WTC11 (cell line): ENCODE measurements at regions not wholly inside any gene's neighbourhood (a gene's known extent, or its start where the extent isn't known, plus 50 kb on each side); places are given as distances from the start of the nearest gene placed in this dataset.

Experiments
- CTCF ChIP-seq: fragments of 200-600 bp; IDR thresholded peaks from 2 replicates; pipeline ENCODE4 v1.8.0; 2022; ENCODE audit warnings: antibody characterized with exemption
- FOXJ3 ChIP-seq: sonication (generic); formaldehyde crosslinking; IDR thresholded peaks from 2 replicates; pipeline ENCODE4 v1.9.0; 2021; ENCODE audit warnings: missing genetic modification reagents, mild to moderate bottlenecking, borderline replicate concordance
- FOXP4 ChIP-seq: sonication (generic); formaldehyde crosslinking; IDR thresholded peaks from 2 replicates; pipeline ENCODE4 v1.8.0; 2022; ENCODE audit warnings: mild to moderate bottlenecking, missing genetic modification reagents
- MYBL2 ChIP-seq: sonication (generic); formaldehyde crosslinking; IDR thresholded peaks from 2 replicates; pipeline ENCODE4 v1.8.1; 2023; ENCODE audit warnings: mild to moderate bottlenecking, moderate library complexity, missing genetic modification reagents
- NR2C2 ChIP-seq: sonication (generic); formaldehyde crosslinking; IDR thresholded peaks from 2 replicates; pipeline ENCODE4 v1.8.0; 2022; ENCODE audit warnings: mild to moderate bottlenecking, missing genetic modification reagents
- ZNF416 ChIP-seq: fragments of 250-450 bp; sonication (Bioruptor Pico); IDR thresholded peaks from 2 replicates; pipeline ENCODE4 v1.9.0; 2021; ENCODE audit warnings: mild to moderate bottlenecking, inconsistent platforms

GRCh38 chr2:60659026-60659425, 97.0 kb upstream of the PAPOLG start:
- TF ChIP-seq FOXJ3 (no peak), NR2C2 (CRISPR knock-in tag) (no peak), FOXP4 (CRISPR knock-in tag) (no peak), CTCF (no peak), ZNF416 (CRISPR knock-in tag) (no peak), MYBL2 (CRISPR knock-in tag) (no peak)
